Ovary (tissue), 3 donors: ENCODE measurements at regions not wholly inside any gene's neighbourhood (a gene's known extent, or its start where the extent isn't known, plus 50 kb on each side); places are given as distances from the start of the nearest gene placed in this dataset.

Experiments used
- CTCF ChIP-seq, 3 donors: fragments of 450-650 bp in 2 of 3; fragments of 200-600 bp in 1 of 3; IDR thresholded peaks; one replicate each; pipeline versions ENCODE4 v1.5.1 to v1.8.0; 2016 to 2022; ENCODE audit warnings: antibody characterized with exemption in 3 of 3, mild to moderate bottlenecking in 1 of 3
- EP300 ChIP-seq: sonication (generic); formaldehyde crosslinking; IDR thresholded peaks from one replicate; pipeline ENCODE4 v1.6.1; 2017; ENCODE audit warnings: antibody characterized with exemption
- donor health status: DM: no; HTN: no; CAD: no.

GRCh38 chr10:113292743-113293142, 260.1 kb upstream of the HABP2 start:
- TF ChIP-seq CTCF (IDR thresholded peaks at IDR 0.05) = no peak
- no peak for TF ChIP-seq EP300
